Nephron progenitor cell (in vitro differentiated cells): ENCODE measurements at regions not wholly inside any gene's neighbourhood (a gene's known extent, or its start where the extent isn't known, plus 50 kb on each side); places are given as distances from the start of the nearest gene placed in this dataset.

Source experiments
- DNase-seq: peaks from one replicate; pipeline ENCODE4 v3.0.0; 2021
- H3K27ac Mint-ChIP-seq: 2 replicates; pipeline ENCODE4 v1.8.0; 2021; ENCODE audit warnings: mild to moderate bottlenecking, moderate library complexity, mixed read lengths
- H3K27me3 Mint-ChIP-seq: 2 replicates; pipeline ENCODE4 v1.8.0; 2021; ENCODE audit warnings: mild to moderate bottlenecking, low read depth, mixed read lengths; ENCODE audit not compliant: poor library complexity
- H3K36me3 Mint-ChIP-seq: 2 replicates; pipeline ENCODE4 v1.8.0; 2021; ENCODE audit warnings: low read depth, mixed read lengths
- H3K4me1 Mint-ChIP-seq: 2 replicates; pipeline ENCODE4 v1.8.0; 2021; ENCODE audit warnings: mixed read lengths
- H3K4me3 Mint-ChIP-seq: 2 replicates; pipeline ENCODE4 v1.8.0; 2021; ENCODE audit warnings: mild to moderate bottlenecking, moderate library complexity, mixed read lengths
- H3K9me3 Mint-ChIP-seq: 2 replicates; pipeline ENCODE4 v1.8.0; 2021; ENCODE audit warnings: mild to moderate bottlenecking, moderate library complexity, mixed read lengths
- CTCF ChIP-seq: fragments of 200-600 bp; sonication (generic); IDR thresholded peaks from 2 replicates; pipeline ENCODE4 v1.5.0; 2021; ENCODE audit warnings: antibody characterized with exemption

- Mint-ChIP-seq H3K9me3 (peaks cover 3% of the 10 kb centered on the region), H3K27me3 (no peaks in the 10 kb centered on the region), H3K36me3 (no peaks in the 10 kb centered on the region), H3K4me3 (no peak overlapping the region), H3K27ac (no peak overlapping the region), H3K4me1 (no peaks in the 10 kb centered on the region)
- TF ChIP-seq CTCF: no peak
- DNase-seq: no peak
These were observed 183.8 kb upstream of the CWC22 start for GRCh38 chr2:180190851-180191250.

- H3K9me3 Mint-ChIP-seq: no peaks in the 10 kb centered on the region
- no peak for TF ChIP-seq CTCF
- no peaks in the 10 kb centered on the region for H3K36me3 Mint-ChIP-seq
- no peak overlapping the region for H3K27ac Mint-ChIP-seq
- no peaks in the 10 kb centered on the region for H3K4me1 Mint-ChIP-seq
- no peak overlapping the region for H3K4me3 Mint-ChIP-seq
- no peaks in the 10 kb centered on the region for H3K27me3 Mint-ChIP-seq
- DNase-seq: no peak
These were observed 180.5 kb upstream of the CWC22 start for GRCh38 chr2:180187611-180188010.

- no peak for TF ChIP-seq CTCF
- Mint-ChIP-seq H3K9me3 (no peaks in the 10 kb centered on the region), H3K27ac (no peak overlapping the region), H3K4me3 (no peak overlapping the region), H3K27me3 (no peaks in the 10 kb centered on the region), H3K4me1 (no peaks in the 10 kb centered on the region), H3K36me3 (no peaks in the 10 kb centered on the region)
- DNase-seq: no peak
These were observed 177.4 kb upstream of the CWC22 start for GRCh38 chr2:180184506-180184905.

GRCh38 chr2:180180511-180180910 lies 173.4 kb upstream of the CWC22 start:
- no peak for DNase-seq
- H3K4me1 Mint-ChIP-seq: no peaks in the 10 kb centered on the region
- H3K4me3 Mint-ChIP-seq: no peak overlapping the region
- no peaks in the 10 kb centered on the region for H3K36me3 Mint-ChIP-seq
- no peak overlapping the region for H3K27ac Mint-ChIP-seq
- H3K9me3 Mint-ChIP-seq: no peaks in the 10 kb centered on the region
- TF ChIP-seq CTCF: no peak
- no peaks in the 10 kb centered on the region for H3K27me3 Mint-ChIP-seq

GRCh38 chr2:180177534-180177933 lies 170.4 kb upstream of the CWC22 start:
- Mint-ChIP-seq H3K27me3 (peaks cover 4% of the 10 kb centered on the region), H3K9me3 (no peaks in the 10 kb centered on the region), H3K4me1 (no peaks in the 10 kb centered on the region), H3K4me3 (no peak overlapping the region), H3K36me3 (no peaks in the 10 kb centered on the region), H3K27ac (no peak overlapping the region)
- DNase-seq: no peak
- no peak for TF ChIP-seq CTCF

- no peak for TF ChIP-seq CTCF
- Mint-ChIP-seq H3K9me3 (no peaks in the 10 kb centered on the region), H3K4me3 (no peak overlapping the region), H3K27ac (no peak overlapping the region), H3K4me1 (no peaks in the 10 kb centered on the region), H3K36me3 (no peaks in the 10 kb centered on the region), H3K27me3 (peaks cover 4% of the 10 kb centered on the region)
- DNase-seq: no peak
These were observed 168.6 kb upstream of the CWC22 start for GRCh38 chr2:180175736-180176135.
